ENCODE measurements at regions not wholly inside any gene's neighbourhood (a gene's known extent, or its start where the extent isn't known, plus 50 kb on each side); places are given as distances from the start of the nearest gene placed in this dataset.

DNA sequence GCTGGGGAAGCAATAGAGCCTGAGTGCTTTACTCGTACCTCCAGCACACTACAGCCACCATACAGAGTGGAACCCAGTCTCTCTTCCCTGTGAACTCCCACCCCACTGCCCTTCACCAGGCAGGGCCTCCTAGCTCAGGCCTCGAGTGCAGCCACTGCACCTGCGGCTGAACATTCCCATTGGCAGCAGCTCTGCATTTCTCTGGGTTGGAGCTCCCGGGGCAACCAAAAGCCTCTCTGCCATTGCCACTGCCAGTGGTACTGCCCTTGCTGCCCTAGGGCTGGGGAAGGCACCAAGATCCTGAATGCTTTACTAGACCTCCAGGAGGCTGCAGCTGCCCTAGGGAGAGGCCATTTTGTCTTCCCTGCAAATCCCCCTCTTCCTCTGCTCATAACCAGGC is 266.8 kb downstream of the TDRD3 start:
- TF ChIP-seq POLR2A (IDR thresholded peaks at IDR 0.05) (no peak), POLR2AphosphoS5 (IDR thresholded peaks at IDR 0.05) (no peak), EP300 (IDR thresholded peaks at IDR 0.05; ENCODE audit: low read depth) (no peak)
- TF ChIP-seq, protein P1, sequence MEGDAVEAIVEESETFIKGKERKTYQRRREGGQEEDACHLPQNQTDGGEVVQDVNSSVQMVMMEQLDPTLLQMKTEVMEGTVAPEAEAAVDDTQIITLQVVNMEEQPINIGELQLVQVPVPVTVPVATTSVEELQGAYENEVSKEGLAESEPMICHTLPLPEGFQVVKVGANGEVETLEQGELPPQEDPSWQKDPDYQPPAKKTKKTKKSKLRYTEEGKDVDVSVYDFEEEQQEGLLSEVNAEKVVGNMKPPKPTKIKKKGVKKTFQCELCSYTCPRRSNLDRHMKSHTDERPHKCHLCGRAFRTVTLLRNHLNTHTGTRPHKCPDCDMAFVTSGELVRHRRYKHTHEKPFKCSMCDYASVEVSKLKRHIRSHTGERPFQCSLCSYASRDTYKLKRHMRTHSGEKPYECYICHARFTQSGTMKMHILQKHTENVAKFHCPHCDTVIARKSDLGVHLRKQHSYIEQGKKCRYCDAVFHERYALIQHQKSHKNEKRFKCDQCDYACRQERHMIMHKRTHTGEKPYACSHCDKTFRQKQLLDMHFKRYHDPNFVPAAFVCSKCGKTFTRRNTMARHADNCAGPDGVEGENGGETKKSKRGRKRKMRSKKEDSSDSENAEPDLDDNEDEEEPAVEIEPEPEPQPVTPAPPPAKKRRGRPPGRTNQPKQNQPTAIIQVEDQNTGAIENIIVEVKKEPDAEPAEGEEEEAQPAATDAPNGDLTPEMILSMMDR (IDR thresholded peaks at IDR 0.05), result no peak

Data from transverse colon (tissue), 4 donors.